Kasumi-1 (cell line): ENCODE measurements at regions not wholly inside any gene's neighbourhood (a gene's known extent, or its start where the extent isn't known, plus 50 kb on each side); places are given as distances from the start of the nearest gene placed in this dataset.

ENCODE experiments used
- DNase-seq, 2 experiments: peaks; one replicate each; lab custom pipeline; 2025; lab: John Stamatoyannopoulos, UW

- no peak for DNase-seq
These were observed 224.4 kb upstream of the HTR2A start for GRCh38 chr13:47121092-47121763.

- DNase-seq: no peak
These were observed 223.4 kb upstream of the HTR2A start for GRCh38 chr13:47120282-47120681.

- no peak for DNase-seq
These were observed 222.9 kb upstream of the HTR2A start for GRCh38 chr13:47119575-47120235.

- DNase-seq: no peak
These were observed 220.4 kb upstream of the HTR2A start for GRCh38 chr13:47117268-47117667.

GRCh38 chr13:47114030-47114429 lies 217.2 kb upstream of the HTR2A start:
- DNase-seq: no peak

GRCh38 chr13:47112903-47113299 lies 216.0 kb upstream of the HTR2A start:
- DNase-seq: no peak

GRCh38 chr13:47112205-47112902 lies 215.5 kb upstream of the HTR2A start:
- no peak for DNase-seq

GRCh38 chr13:47111499-47111898 lies 214.6 kb upstream of the HTR2A start:
- DNase-seq: no peak

GRCh38 chr13:47110833-47111240 lies 214.0 kb upstream of the HTR2A start:
- DNase-seq: no peak

- DNase-seq: no peak
These were observed 213.3 kb upstream of the HTR2A start for GRCh38 chr13:47110141-47110540.

- peak; percentile 32 to 60 for DNase-seq
These were observed 212.2 kb upstream of the HTR2A start for GRCh38 chr13:47109028-47109427.

- no peak for DNase-seq
These were observed 203.5 kb upstream of the HTR2A start for GRCh38 chr13:47100214-47100853.

- no peak for DNase-seq
These were observed 198.0 kb upstream of the HTR2A start for GRCh38 chr13:47094734-47095434.

- no peak for DNase-seq
These were observed 195.3 kb upstream of the HTR2A start for GRCh38 chr13:47092202-47092601.

GRCh38 chr13:47087841-47088240 lies 191.0 kb upstream of the HTR2A start:
- DNase-seq: no peak

- no peak for DNase-seq
These were observed 190.4 kb upstream of the HTR2A start for GRCh38 chr13:47087241-47087640.

- no peak for DNase-seq
These were observed 188.5 kb upstream of the HTR2A start for GRCh38 chr13:47085346-47085745.

- DNase-seq: no peak
These were observed 185.0 kb upstream of the HTR2A start for GRCh38 chr13:47081850-47082249.

- DNase-seq: no peak
These were observed 184.4 kb upstream of the HTR2A start for GRCh38 chr13:47081246-47081645.

GRCh38 chr13:47080621-47081020 lies 183.8 kb upstream of the HTR2A start:
- no peak for DNase-seq

- no peak for DNase-seq
These were observed 179.6 kb upstream of the HTR2A start for GRCh38 chr13:47076500-47076899.

GRCh38 chr13:47069133-47069532 lies 172.3 kb upstream of the HTR2A start:
- no peak for DNase-seq
